Suprapubic skin (tissue), 3 donors: ENCODE measurements at regions not wholly inside any gene's neighbourhood (a gene's known extent, or its start where the extent isn't known, plus 50 kb on each side); places are given as distances from the start of the nearest gene placed in this dataset.
"Not testable (repeated sequence)": the region's sequence is repeated elsewhere in the genome, so short reads cannot be mapped to it uniquely, and the experiment has no call there.

Source experiments
- CTCF ChIP-seq, 2 donors: fragments of 200-600 bp in 1 of 2; fragments of 450-650 bp in 1 of 2; sonication (generic) in 1 of 2; IDR thresholded peaks; one replicate each; pipeline ENCODE4 v1.5.1; 2016 to 2019; ENCODE audit warnings: antibody characterized with exemption in 2 of 2, mild to moderate bottlenecking in 1 of 2, moderate library complexity in 1 of 2
- POLR2A ChIP-seq, 2 donors: fragments of 450-650 bp; IDR thresholded peaks; one replicate each; pipeline ENCODE4 v1.6.1; 2017; ENCODE audit warnings: antibody characterized with exemption in 2 of 2, mild to moderate bottlenecking in 2 of 2, moderate library complexity in 2 of 2

- TF ChIP-seq CTCF, POLR2A (IDR thresholded peaks at IDR 0.05): not testable (repeated sequence)
These were observed 99.7 kb upstream of the YWHAQ start for GRCh38 chr2:9730523-9730922.
